BLaER1 (cell line): ENCODE measurements at regions not wholly inside any gene's neighbourhood (a gene's known extent, or its start where the extent isn't known, plus 50 kb on each side); places are given as distances from the start of the nearest gene placed in this dataset.
"Not testable (repeated sequence)": the region's sequence is repeated elsewhere in the genome, so short reads cannot be mapped to it uniquely, and the experiment has no call there.

Source experiments
- H3K27ac ChIP-seq: shearing (Covaris generic); formaldehyde crosslinking; 2 replicates; pipeline ENCODE4 v1.8.1; 2022
- H3K27me3 ChIP-seq: shearing (Covaris generic); formaldehyde crosslinking; 2 replicates; pipeline ENCODE4 v1.8.1; 2022
- H3K36me3 ChIP-seq: shearing (Covaris generic); formaldehyde crosslinking; 2 replicates; pipeline ENCODE4 v1.8.1; 2022
- H3K4me1 ChIP-seq: shearing (Covaris generic); formaldehyde crosslinking; 2 replicates; pipeline ENCODE4 v1.8.1; 2022
- H3K4me2 ChIP-seq: shearing (Covaris generic); formaldehyde crosslinking; 2 replicates; pipeline ENCODE4 v1.8.1; 2022
- H3K4me3 ChIP-seq: shearing (Covaris generic); formaldehyde crosslinking; 2 replicates; pipeline ENCODE4 v1.8.1; 2022
- H3K9ac ChIP-seq: shearing (Covaris generic); formaldehyde crosslinking; 2 replicates; pipeline ENCODE4 v1.8.1; 2022
- H3K9me3 ChIP-seq: shearing (Covaris generic); formaldehyde crosslinking; 2 replicates; pipeline ENCODE4 v1.8.1; 2022
- H4K20me1 ChIP-seq: shearing (Covaris generic); formaldehyde crosslinking; 2 replicates; pipeline ENCODE4 v1.8.1; 2022

- not testable (repeated sequence) for H3K9me3 ChIP-seq, H3K4me2 ChIP-seq, H3K9ac ChIP-seq, H3K27ac ChIP-seq, H4K20me1 ChIP-seq, H3K4me3 ChIP-seq, H3K27me3 ChIP-seq, H3K4me1 ChIP-seq, H3K36me3 ChIP-seq
Observed at GRCh38 chr1:146409817-146410441, 181.1 kb upstream of the NOTCH2NLA start.

GRCh38 chr1:146409116-146409801 is 180.4 kb upstream of the NOTCH2NLA start:
- H3K4me1 ChIP-seq, H3K27me3 ChIP-seq, H3K9me3 ChIP-seq, H3K27ac ChIP-seq, H3K9ac ChIP-seq, H3K36me3 ChIP-seq, H3K4me2 ChIP-seq, H4K20me1 ChIP-seq, H3K4me3 ChIP-seq: not testable (repeated sequence)

DNA sequence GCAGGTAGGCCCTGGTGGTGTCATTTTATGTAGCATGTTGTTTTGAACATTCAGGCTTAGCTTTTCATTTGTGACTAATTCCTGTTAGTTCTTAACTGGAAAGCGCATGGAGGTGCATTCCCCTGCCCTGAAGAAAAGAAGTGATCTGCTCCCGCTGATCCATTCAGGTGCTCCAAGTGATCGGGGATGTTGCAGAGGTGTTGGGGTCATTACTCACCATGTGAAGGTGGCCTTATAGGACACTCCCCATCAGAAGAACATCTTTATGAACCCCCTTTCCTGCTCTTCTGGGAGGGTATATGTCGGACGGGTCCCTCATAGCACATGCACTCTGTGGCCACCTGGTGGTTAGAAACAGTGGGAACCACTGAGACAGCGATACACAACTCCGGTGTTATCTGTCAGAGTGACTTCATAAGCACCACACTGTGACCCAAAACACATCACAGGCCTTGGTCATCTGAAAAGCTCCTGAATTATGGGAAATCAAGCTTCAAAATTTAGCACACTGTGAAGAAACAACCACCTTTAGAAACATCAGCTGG is 172.5 kb upstream of the NOTCH2NLA start:
- H3K9ac ChIP-seq, H3K9me3 ChIP-seq, H4K20me1 ChIP-seq, H3K4me2 ChIP-seq, H3K27me3 ChIP-seq, H3K27ac ChIP-seq, H3K4me1 ChIP-seq, H3K4me3 ChIP-seq, H3K36me3 ChIP-seq: not testable (repeated sequence)

DNA sequence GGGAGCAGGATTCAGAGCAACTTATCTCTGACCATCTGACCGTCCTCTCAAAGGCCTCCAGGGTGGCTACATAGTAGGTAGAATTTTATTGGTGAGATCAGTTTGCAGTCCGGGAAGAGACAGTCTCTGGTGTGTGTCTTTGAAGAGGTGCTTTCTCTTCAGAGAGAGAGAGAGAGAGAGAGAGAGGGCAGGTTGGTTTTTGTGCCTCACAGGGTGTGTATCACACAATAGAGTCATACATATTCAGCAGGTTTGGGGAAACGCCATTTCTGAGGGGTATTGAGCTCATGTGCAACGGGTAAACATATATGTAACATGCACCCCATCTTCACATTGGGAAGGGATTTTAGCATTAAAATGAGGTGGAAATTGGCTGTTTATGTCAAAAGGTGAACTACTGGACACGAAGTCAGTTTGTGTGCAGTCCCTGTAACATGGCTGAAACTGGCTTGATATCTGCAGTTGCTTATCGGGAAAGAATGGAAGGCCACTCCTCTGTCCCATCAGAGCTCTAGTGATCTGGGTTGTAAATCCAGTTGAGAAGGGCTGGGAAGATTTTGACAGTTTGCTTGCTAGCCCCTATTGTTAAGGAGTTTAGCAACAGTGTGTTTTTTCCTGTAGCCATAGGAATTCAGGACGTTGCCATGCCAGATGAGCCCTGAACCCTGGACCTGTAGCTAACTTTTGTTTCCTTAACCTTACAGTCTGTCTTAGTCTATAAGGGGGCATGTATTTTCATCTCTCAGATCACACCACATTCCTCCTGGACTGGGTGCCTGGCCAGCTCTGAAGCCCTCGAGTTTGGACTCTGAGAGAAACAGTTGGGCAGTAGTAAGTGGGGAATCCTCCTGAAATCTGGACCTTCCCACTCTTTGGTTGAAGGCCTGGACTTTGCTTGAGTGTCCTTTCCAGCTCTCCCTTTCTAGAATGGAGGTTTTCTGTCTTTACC is 171.6 kb upstream of the NOTCH2NLA start:
- H3K4me2 ChIP-seq, H3K4me3 ChIP-seq, H3K27ac ChIP-seq: not testable (repeated sequence)

DNA sequence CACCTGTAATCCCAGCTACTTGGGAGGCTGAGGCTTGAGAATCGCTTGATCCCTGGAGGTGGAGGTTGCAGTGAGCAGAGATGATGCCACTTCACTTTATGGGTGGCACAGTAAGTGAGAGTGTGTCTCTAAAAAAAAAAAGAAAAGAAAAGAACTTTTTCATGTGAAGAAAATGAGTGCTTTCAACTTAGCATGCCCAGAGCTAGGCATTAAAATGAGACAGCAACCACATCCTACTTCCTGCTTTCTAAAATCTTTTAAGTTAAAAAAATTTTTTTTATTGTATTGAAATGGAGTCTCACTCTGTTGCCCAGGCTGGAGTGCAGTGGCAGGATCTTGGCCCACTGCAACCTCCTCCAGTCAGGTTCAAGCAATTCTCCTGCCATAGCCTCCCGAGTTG is 170.4 kb upstream of the NOTCH2NLA start:
- not testable (repeated sequence) for H3K9ac ChIP-seq, H3K4me3 ChIP-seq, H3K9me3 ChIP-seq, H3K36me3 ChIP-seq, H3K27me3 ChIP-seq, H3K4me1 ChIP-seq, H3K4me2 ChIP-seq, H4K20me1 ChIP-seq, H3K27ac ChIP-seq

More for the DNA sequence above, 171.6 kb upstream of the NOTCH2NLA start:
- not testable (repeated sequence) for H3K4me1 ChIP-seq, H4K20me1 ChIP-seq, H3K9ac ChIP-seq, H3K36me3 ChIP-seq, H3K27me3 ChIP-seq, H3K9me3 ChIP-seq

DNA sequence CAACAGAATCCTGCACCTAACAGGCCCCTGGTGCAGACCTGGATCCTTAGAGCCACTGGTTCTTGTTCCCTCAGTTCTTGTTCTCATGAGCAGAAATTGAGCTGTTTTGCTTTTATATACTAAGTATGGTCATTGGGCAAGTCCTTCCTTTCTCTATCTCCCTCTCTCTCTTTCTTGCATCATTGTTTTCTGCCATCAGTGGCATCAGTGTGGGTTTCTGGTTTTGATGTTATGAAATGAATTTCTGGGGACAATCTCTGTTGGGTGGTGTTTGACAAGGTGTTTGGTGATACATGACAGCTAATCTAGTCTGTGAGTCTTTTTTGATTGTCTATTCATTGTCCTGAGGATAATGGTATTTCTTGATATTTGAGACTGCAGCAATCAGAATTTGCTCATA is 168.0 kb upstream of the NOTCH2NLA start:
- not testable (repeated sequence) for H3K9ac ChIP-seq, H3K4me2 ChIP-seq, H3K4me1 ChIP-seq, H3K4me3 ChIP-seq, H3K27me3 ChIP-seq, H3K9me3 ChIP-seq, H4K20me1 ChIP-seq, H3K27ac ChIP-seq, H3K36me3 ChIP-seq

DNA sequence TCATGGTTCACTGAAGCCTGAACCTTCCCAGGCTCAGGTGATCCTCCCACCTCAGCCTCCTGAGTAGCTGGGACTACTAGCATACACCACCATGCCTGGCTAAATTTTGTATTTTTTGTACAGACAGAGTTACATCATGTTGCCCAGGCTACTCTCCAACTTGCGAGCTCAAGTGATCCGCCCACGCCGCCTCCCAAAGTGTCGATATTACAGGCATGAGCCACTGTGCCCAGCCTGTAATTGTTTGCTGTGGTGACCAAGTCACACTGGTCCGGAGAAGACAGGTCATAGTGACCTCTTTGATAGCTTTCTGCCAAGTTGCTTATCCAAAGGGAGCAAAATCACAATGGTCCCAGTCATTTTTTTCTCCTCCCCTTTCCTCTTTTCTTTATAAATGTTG is 167.4 kb upstream of the NOTCH2NLA start:
- H3K4me1 ChIP-seq, H3K9me3 ChIP-seq, H3K27me3 ChIP-seq, H3K4me3 ChIP-seq, H3K36me3 ChIP-seq, H4K20me1 ChIP-seq, H3K4me2 ChIP-seq, H3K9ac ChIP-seq, H3K27ac ChIP-seq: not testable (repeated sequence)

DNA sequence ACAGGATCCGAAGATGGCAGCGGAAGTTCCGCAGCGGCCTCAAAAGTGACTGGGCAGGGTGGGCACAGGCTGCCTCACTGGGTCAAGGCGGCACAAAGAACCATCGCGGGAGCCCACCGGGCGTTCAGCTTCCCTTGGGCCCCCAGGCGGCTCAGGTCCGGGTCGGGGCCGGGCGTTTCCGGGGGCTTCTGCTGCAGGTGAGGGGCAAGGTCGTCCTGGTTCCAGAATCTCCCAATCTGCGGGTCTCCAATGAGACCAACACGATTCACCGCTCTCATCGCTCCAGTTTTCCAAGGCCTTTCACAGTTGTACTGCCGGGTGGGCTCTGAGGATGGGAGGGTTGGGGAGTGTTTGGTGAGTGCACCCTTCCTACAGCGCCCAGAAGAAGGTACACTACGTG is 165.0 kb upstream of the NOTCH2NLA start:
- H3K4me3 ChIP-seq, H3K9ac ChIP-seq, H3K36me3 ChIP-seq, H3K4me2 ChIP-seq, H3K27ac ChIP-seq, H4K20me1 ChIP-seq, H3K4me1 ChIP-seq, H3K9me3 ChIP-seq, H3K27me3 ChIP-seq: not testable (repeated sequence)

- H3K4me2 ChIP-seq, H3K27ac ChIP-seq, H4K20me1 ChIP-seq, H3K4me3 ChIP-seq, H3K9me3 ChIP-seq, H3K36me3 ChIP-seq, H3K27me3 ChIP-seq, H3K9ac ChIP-seq: not testable (repeated sequence)
- H3K4me1 ChIP-seq: peaks cover 13% of the 10 kb centered on the region; the same call in 1 of the 2 replicates
Observed at GRCh38 chr1:146393154-146393553, 164.3 kb upstream of the NOTCH2NLA start.

DNA sequence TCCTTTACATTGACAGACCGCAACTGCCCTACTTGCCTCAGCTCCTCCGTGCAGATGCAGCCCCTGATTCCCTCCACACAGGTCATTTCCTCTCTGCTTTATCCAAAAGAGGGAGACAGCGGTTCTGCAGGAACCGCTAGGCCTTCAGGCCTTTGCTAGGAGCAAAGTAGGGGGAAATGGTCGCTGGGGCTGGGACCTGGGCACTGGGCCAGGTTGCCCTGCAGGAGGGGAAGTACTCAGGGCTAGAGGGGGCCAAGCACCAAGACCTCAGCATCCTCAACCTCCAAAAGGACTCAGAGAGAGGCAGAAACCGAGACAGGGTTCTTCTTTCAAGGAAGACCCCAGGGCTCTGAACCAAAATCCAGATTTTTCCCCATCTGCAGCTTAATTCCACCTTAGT is 160.4 kb upstream of the NOTCH2NLA start:
- H3K36me3 ChIP-seq, H3K27me3 ChIP-seq, H3K4me3 ChIP-seq, H4K20me1 ChIP-seq, H3K27ac ChIP-seq, H3K9me3 ChIP-seq, H3K9ac ChIP-seq: not testable (repeated sequence)
- peaks cover 16% of the 10 kb centered on the region; the same call in 1 of the 2 replicates for H3K4me1 ChIP-seq
- H3K4me2 ChIP-seq: 0 out of 2 replicates have a peak overlapping the region, but pooled peaks have one; percentile 22

- peaks cover 16% of the 10 kb centered on the region; the same call in 1 of the 2 replicates for H3K4me1 ChIP-seq
- H3K9me3 ChIP-seq, H3K27me3 ChIP-seq, H3K36me3 ChIP-seq, H4K20me1 ChIP-seq: not testable (repeated sequence)
- H3K4me2 ChIP-seq: peak overlapping the region; percentile 77
- H3K4me3 ChIP-seq: peak overlapping the region; percentile 63
- H3K27ac ChIP-seq: peak overlapping the region; percentile 73
- H3K9ac ChIP-seq: peak overlapping the region; percentile 64; the same call in 1 of the 2 replicates
Observed at GRCh38 chr1:146387750-146388469, 159.1 kb upstream of the NOTCH2NLA start.

DNA sequence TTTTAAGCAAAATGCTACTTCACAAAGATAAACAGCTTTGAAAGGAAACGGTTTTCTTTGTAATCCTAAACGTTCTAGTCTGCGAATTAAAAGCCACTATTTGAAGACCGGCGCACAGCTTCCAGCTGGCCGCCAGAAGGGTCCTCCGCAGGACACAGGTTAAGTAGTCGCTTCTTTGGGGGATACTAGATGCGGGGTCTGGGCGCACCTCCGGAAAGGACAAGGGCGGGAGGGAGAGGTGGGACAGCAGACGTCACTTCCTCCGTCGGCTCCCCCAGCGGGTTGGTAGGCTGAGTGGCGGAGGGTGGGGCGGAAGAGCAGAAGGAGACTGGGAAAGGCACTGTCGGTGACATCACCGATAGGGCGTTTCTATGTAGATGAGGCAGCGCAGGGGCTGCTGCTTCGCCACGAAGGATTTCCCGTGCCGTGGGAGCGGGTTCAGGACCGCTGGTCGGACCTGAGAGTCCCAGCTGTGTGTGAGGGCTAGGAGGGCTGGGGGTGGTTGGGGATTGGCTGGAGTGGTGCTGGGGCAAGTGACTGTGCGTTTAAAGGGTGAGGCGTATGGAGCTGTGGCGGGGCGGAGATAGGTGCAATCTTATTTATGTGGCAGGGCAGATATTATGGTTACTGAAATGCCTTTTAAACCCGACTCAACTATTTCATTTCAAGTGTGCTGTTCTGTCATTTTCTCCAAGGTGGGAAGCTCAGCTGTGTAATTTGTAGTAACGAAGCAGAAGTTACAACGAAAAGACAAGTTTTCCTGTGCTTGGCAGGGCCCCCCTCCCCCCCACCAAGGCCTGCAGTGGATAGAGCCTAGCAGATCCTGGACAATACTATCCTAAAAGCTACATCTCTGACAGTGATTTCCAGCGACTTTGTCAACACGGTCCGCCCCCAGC is 158.3 kb upstream of the NOTCH2NLA start:
- not testable (repeated sequence) for H4K20me1 ChIP-seq, H3K9me3 ChIP-seq, H3K36me3 ChIP-seq, H3K27me3 ChIP-seq
- Histone ChIP-seq H3K27ac (peak overlapping the region; percentile 79), H3K4me1 (peaks cover 16% of the 10 kb centered on the region; the same call in 1 of the 2 replicates), H3K9ac (peak overlapping the region; percentile 80), H3K4me3 (peak overlapping the region; percentile 63), H3K4me2 (peak overlapping the region; percentile 77)

DNA sequence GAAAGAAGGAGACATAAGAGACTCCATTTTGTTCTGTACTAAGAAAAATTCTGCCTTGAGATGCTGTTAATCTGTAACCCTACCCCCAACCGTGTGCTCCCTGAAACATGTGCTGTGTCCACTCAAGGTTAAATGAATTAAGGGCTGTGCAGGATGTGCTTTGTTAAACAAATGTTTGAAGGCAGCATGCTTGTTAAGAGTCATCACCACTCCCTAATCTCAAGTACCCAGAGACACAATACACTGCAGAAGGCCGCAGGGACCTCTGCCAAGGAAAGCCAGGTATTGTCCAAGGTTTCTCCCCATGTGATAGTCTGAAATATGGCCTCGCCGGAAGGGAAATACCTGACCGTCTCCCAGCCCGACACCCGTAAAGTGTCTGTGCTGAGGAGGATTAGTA is 152.4 kb upstream of the NOTCH2NLA start:
- H3K4me3 ChIP-seq, H3K4me2 ChIP-seq, H4K20me1 ChIP-seq, H3K4me1 ChIP-seq, H3K9me3 ChIP-seq, H3K9ac ChIP-seq, H3K27ac ChIP-seq, H3K27me3 ChIP-seq, H3K36me3 ChIP-seq: not testable (repeated sequence)
